ENCODE measurements at regions not wholly inside any gene's neighbourhood (a gene's known extent, or its start where the extent isn't known, plus 50 kb on each side); places are given as distances from the start of the nearest gene placed in this dataset.
"Not testable (repeated sequence)": the region's sequence is repeated elsewhere in the genome, so short reads cannot be mapped to it uniquely, and the experiment has no call there.

GRCh38 chr4:124922748-124923147 is 210.2 kb upstream of the ANKRD50 start:
- not testable (repeated sequence) for TF ChIP-seq SUZ12 (IDR thresholded peaks at IDR 0.05; ENCODE audit: low read length); EZH2 (IDR thresholded peaks at IDR 0.05; ENCODE audit: low read depth, low read length, severe bottlenecking); CREB1 (IDR thresholded peaks at IDR 0.05); CTCF (IDR thresholded peaks at IDR 0.05; ENCODE audit: control extremely low read depth in 1 of 3, insufficient read depth in 1 of 3, low read depth in 1 of 3, low read length in 3 of 3); CEBPB (IDR thresholded peaks at IDR 0.05; ENCODE audit: low read depth, low read length)

All from H1 (cell line).